Common myeloid progenitor, CD34-positive (primary cell): ENCODE measurements at regions not wholly inside any gene's neighbourhood (a gene's known extent, or its start where the extent isn't known, plus 50 kb on each side); places are given as distances from the start of the nearest gene placed in this dataset.

ENCODE experiments used
- CTCF ChIA-PET: fragments of 350-600 bp; sonication (Branson Sonifier 250); formaldehyde crosslinking; loops from one replicate; lab custom pipeline; 2021; ENCODE audit warnings: antibody characterized with exemption; lab: Charles Lee
- POLR2A ChIA-PET: fragments of 350-600 bp; sonication (Branson Sonifier 250); formaldehyde crosslinking; loops from one replicate; lab custom pipeline; 2021; ENCODE audit warnings: antibody characterized with exemption; lab: Charles Lee
- DNase-seq, 3 donors: peaks; one replicate each; pipeline versions ENCODE4 v3.0.0 to v3.0.0-alpha.2; 2013
- H3K27ac ChIP-seq, 2 experiments: 1 replicate in 1 of 2; 2 replicates in 1 of 2; pipeline ENCODE4 v1.7.0; 2013; ENCODE audit warnings: inconsistent platforms in 2 of 2, low read length in 2 of 2, mild to moderate bottlenecking in 2 of 2, low read depth in 1 of 2, moderate library complexity in 1 of 2; ENCODE audit not compliant: severe bottlenecking in 2 of 2, insufficient read depth in 1 of 2, poor library complexity in 1 of 2
- H3K27me3 ChIP-seq, 5 experiments: replicated peaks in 2 of 5; 1 replicate in 3 of 5; 2 replicates in 2 of 5; pipeline versions ENCODE4 v1.6.1 to v1.7.0; 2013; ENCODE audit warnings: low read length in 4 of 5, mild to moderate bottlenecking in 2 of 5, moderate library complexity in 2 of 5, inconsistent platforms in 1 of 5; ENCODE audit not compliant: insufficient read depth in 5 of 5, control insufficient read depth in 4 of 5
- H3K36me3 ChIP-seq, 4 experiments: 1 replicate in 2 of 4; 2 replicates in 2 of 4; pipeline versions ENCODE4 v1.6.1 to v1.7.0; 2013; ENCODE audit warnings: low read length in 3 of 4, control low read depth in 1 of 4, mild to moderate bottlenecking in 1 of 4; ENCODE audit not compliant: control insufficient read depth in 4 of 4, insufficient read depth in 4 of 4
- H3K4me1 ChIP-seq, 4 experiments: 1 replicate in 3 of 4; 2 replicates in 1 of 4; pipeline versions ENCODE4 v1.6.1 to v1.7.1; 2013; ENCODE audit warnings: low read length in 3 of 4, mild to moderate bottlenecking in 3 of 4, control low read depth in 1 of 4, inconsistent platforms in 1 of 4, moderate library complexity in 1 of 4; ENCODE audit not compliant: control insufficient read depth in 4 of 4, insufficient read depth in 4 of 4; ENCODE audit errors: control extremely low read depth in 1 of 4
- H3K4me3 ChIP-seq, 7 experiments: 1 replicate in 4 of 7; 2 replicates in 3 of 7; pipeline versions ENCODE4 v1.5.1 to v1.7.0; 2013; ENCODE audit warnings: mild to moderate bottlenecking in 7 of 7, low read length in 6 of 7, moderate library complexity in 6 of 7, inconsistent platforms in 2 of 7, low read depth in 2 of 7, control low read depth in 1 of 7; ENCODE audit not compliant: insufficient read depth in 4 of 7, control insufficient read depth in 1 of 7; ENCODE audit errors: extremely low read depth in 1 of 7
- H3K9me3 ChIP-seq, 5 experiments: 1 replicate in 4 of 5; 2 replicates in 1 of 5; pipeline versions ENCODE4 v1.6.1 to v1.7.1; 2013; ENCODE audit warnings: low read length in 4 of 5, mild to moderate bottlenecking in 2 of 5, inconsistent platforms in 1 of 5, low read depth in 1 of 5, moderate library complexity in 1 of 5; ENCODE audit not compliant: control insufficient read depth in 4 of 5, insufficient read depth in 2 of 5; ENCODE audit errors: control extremely low read depth in 1 of 5
- WGBS: methylation state at CpG from one replicate; pipeline ENCODE4 v1.1.5; 2013; ENCODE audit not compliant: insufficient coverage; 5-methylcytosine and 5-hydroxymethylcytosine counted together

GRCh38 chr6:74334722-74335121, 638.7 kb downstream of the CD109 start:
- ChIA-PET POLR2A (no interaction called here), CTCF (no interaction called here)
- H3K9me3 ChIP-seq: no peaks in the 10 kb centered on the region
- H3K27ac ChIP-seq: no peak overlapping the region
- 100% methylated on average over 1 of the region's 2 CpGs for WGBS
- no peak for DNase-seq
- H3K4me3 ChIP-seq: no peak overlapping the region
- no peaks in the 10 kb centered on the region for H3K27me3 ChIP-seq
- no peaks in the 10 kb centered on the region for H3K4me1 ChIP-seq
- no peaks in the 10 kb centered on the region for H3K36me3 ChIP-seq

GRCh38 chr6:74333406-74333805, 637.4 kb downstream of the CD109 start:
- ChIA-PET POLR2A (no interaction called here), CTCF (no interaction called here)
- DNase-seq: no peak
- no peak overlapping the region for H3K27ac ChIP-seq
- H3K4me3 ChIP-seq: no peak overlapping the region
- H3K4me1 ChIP-seq: no peaks in the 10 kb centered on the region
- no peaks in the 10 kb centered on the region for H3K27me3 ChIP-seq
- no peaks in the 10 kb centered on the region for H3K9me3 ChIP-seq
- H3K36me3 ChIP-seq: no peaks in the 10 kb centered on the region

- H3K27me3 ChIP-seq: no peaks in the 10 kb centered on the region
- H3K4me1 ChIP-seq: no peaks in the 10 kb centered on the region
- ChIA-PET POLR2A (no interaction called here), CTCF (no interaction called here)
- no peak overlapping the region for H3K27ac ChIP-seq
- no peak overlapping the region for H3K4me3 ChIP-seq
- H3K36me3 ChIP-seq: no peaks in the 10 kb centered on the region
- H3K9me3 ChIP-seq: no peaks in the 10 kb centered on the region
- no peak for DNase-seq
Observed at GRCh38 chr6:74320715-74321114, 624.7 kb downstream of the CD109 start.

GRCh38 chr6:74320074-74320473, 624.1 kb downstream of the CD109 start:
- Histone ChIP-seq H3K9me3 (peaks cover 0 to under 1% (median 0%) of the 10 kb centered on the region in 5 experiments), H3K4me1 (no peaks in the 10 kb centered on the region), H3K27me3 (no peaks in the 10 kb centered on the region), H3K4me3 (no peak overlapping the region), H3K36me3 (no peaks in the 10 kb centered on the region), H3K27ac (no peak overlapping the region)
- ChIA-PET POLR2A (no interaction called here), CTCF (no interaction called here)
- no peak for DNase-seq

- no peak overlapping the region for H3K4me3 ChIP-seq
- H3K4me1 ChIP-seq: no peaks in the 10 kb centered on the region
- H3K27me3 ChIP-seq: peaks cover 0 to 1% (median 0%) of the 10 kb centered on the region in 5 experiments
- POLR2A ChIA-PET: no interaction called here
- no peak for DNase-seq
- CTCF ChIA-PET: interaction anchor here (1.3 kb wide), 1 partner anchor 11 kb away, joined by 5 read pairs; no protein-coding TSS in a partner anchor
- no CpG with 5 or more reads among the region's 2 CpGs for WGBS
- peaks cover 0 to 2% (median 0%) of the 10 kb centered on the region in 5 experiments for H3K9me3 ChIP-seq
- H3K27ac ChIP-seq: no peak overlapping the region
- no peaks in the 10 kb centered on the region for H3K36me3 ChIP-seq
Observed at GRCh38 chr6:74319292-74319691, 623.3 kb downstream of the CD109 start.

GRCh38 chr6:74318738-74319137, 622.7 kb downstream of the CD109 start:
- Histone ChIP-seq H3K9me3 (peaks cover 0 to 2% (median 0%) of the 10 kb centered on the region in 5 experiments), H3K4me1 (no peaks in the 10 kb centered on the region), H3K36me3 (no peaks in the 10 kb centered on the region), H3K4me3 (no peak overlapping the region), H3K27ac (no peak overlapping the region), H3K27me3 (peaks cover 0 to 1% (median 0%) of the 10 kb centered on the region in 5 experiments)
- CTCF ChIA-PET: interaction anchor here (1.3 kb wide), 1 partner anchor 11 kb away, joined by 5 read pairs; no protein-coding TSS in a partner anchor
- POLR2A ChIA-PET: no interaction called here
- no peak for DNase-seq

- no peak overlapping the region for H3K27ac ChIP-seq
- H3K4me1 ChIP-seq: no peaks in the 10 kb centered on the region
- POLR2A ChIA-PET: no interaction called here
- no peaks in the 10 kb centered on the region for H3K36me3 ChIP-seq
- no peak for DNase-seq
- peaks cover 0 to 1% (median 0%) of the 10 kb centered on the region in 5 experiments for H3K27me3 ChIP-seq
- WGBS: no CpG with 5 or more reads among the region's 1 CpG
- peaks cover 0 to 2% (median 0%) of the 10 kb centered on the region in 5 experiments for H3K9me3 ChIP-seq
- CTCF ChIA-PET: no interaction called here
- no peak overlapping the region for H3K4me3 ChIP-seq
Observed at GRCh38 chr6:74312081-74312480, 616.1 kb downstream of the CD109 start.
